ENCODE measurements at regions not wholly inside any gene's neighbourhood (a gene's known extent, or its start where the extent isn't known, plus 50 kb on each side); places are given as distances from the start of the nearest gene placed in this dataset.
"Not testable (repeated sequence)": the region's sequence is repeated elsewhere in the genome, so short reads cannot be mapped to it uniquely, and the experiment has no call there.

DNA sequence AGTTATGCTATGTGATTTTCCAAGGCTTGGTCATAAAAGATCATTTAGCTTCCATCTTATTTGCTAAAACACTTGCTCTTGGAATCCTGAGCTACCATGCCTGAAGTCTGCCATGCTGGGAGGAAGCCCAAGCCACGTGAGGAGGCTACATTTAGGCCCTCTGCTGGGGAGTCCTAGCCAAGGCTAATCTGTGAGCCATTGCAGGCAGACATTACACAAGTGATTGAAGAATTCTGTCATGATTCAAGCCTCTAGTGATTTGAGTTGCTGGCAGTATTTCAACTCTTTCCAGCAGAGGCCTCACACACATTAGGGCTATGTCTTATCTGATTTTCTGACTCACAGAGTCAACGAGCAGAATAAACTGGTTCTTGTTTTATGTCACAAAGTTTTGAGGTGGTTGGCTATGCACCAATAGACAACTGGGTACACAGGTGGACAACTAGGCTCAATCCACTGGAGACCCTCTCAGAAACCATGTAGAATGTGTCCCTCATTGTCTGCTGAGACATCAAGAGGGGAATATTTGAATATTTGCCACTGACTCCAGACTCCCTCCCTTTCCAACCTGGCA is 227.2 kb upstream of the SULF2 start:
- DNase-seq (ENCODE audit: low read depth): peak; percentile 75

- no peak for DNase-seq (ENCODE audit: low read depth)
Observed at GRCh38 chr20:48011025-48011424, 225.7 kb upstream of the SULF2 start.

- DNase-seq (ENCODE audit: low read depth): no peak
Observed at GRCh38 chr20:48010623-48011022, 225.3 kb upstream of the SULF2 start.

- DNase-seq (ENCODE audit: low read depth): peak; percentile 77
Observed at GRCh38 chr20:48008850-48009515, 223.7 kb upstream of the SULF2 start.

DNA sequence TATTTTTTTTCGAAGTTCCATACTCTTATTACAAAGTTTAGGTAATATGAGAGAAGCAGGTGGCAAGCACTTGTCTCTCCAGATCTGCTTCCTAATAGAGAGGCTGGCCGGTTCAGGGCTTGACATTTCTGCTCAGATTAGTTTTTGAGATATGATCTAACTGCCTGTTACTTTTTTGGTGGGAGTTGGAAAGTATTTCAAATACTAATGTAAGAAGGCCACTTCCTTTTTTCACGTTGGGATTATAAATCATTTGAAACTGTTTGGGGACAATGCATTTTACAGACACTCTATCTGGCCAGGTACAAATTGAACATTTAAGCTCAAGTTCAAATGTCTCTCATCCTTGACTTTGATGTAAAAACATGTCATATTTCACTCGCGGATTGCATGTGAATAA is 222.1 kb upstream of the SULF2 start:
- DNase-seq (ENCODE audit: low read depth): no peak

GRCh38 chr20:48006036-48006833 is 221.0 kb upstream of the SULF2 start:
- no peak for DNase-seq (ENCODE audit: low read depth)

DNA sequence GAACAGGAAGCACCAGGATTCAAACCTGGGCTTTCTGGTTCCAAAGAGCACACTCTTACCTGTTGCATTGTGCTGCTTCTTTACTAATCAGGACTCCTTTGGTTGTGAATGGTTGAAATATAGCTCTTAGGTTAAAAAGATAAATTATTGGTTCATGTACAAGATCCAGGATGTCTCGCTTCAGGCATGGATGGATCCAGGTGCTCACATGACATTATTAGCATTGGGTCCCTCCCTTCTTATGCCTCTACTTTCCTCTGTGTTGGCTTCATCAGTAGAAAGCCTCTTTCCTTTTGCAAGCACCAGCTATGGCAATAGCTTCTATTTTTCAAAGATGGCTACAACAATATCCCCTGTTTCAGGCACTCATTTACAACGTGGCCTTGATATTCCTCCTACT is 217.7 kb upstream of the SULF2 start:
- DNase-seq (ENCODE audit: low read depth): no peak

- no peak for DNase-seq (ENCODE audit: low read depth)
Observed at GRCh38 chr20:48002517-48002970, 217.3 kb upstream of the SULF2 start.

DNA sequence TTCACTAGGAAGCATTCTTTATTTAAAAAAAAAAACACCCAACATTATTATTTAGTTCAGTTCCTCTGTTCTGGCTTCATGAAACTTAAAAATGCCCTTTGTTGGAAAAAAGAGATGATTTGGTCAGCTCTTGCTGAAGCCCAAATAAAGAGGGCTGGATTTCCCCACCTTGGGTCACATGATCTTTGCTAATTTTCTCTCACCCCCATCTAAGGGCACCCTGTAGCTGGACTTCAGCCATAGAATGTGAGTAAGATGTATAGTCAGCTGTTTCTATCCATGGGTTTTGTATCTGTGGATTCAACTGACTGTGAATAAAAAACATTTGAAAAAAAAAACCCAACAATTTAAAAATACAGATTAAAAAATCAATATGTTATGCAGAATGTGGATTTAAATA is 213.9 kb upstream of the SULF2 start:
- no peak for DNase-seq (ENCODE audit: low read depth)

DNA sequence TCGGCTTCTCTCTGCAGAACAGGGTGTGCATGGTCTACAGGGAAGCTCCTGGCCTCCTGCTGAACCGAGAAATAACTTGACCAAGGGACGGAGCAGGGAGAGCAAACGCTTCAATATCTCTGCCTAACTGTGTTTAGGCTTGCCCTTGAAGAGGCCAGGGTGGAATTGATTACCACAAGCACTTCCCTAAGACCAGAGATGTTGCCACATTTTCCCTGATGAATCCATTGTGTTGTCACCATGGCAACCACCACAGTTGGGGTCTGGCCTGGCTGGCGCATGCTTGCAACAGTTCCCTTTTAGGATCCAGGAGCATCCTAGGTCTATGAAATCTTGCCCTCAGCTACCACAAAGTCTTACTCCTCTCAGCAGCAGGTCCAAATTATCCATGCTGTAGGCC is 213.5 kb upstream of the SULF2 start:
- DNase-seq (ENCODE audit: low read depth): no peak

DNA sequence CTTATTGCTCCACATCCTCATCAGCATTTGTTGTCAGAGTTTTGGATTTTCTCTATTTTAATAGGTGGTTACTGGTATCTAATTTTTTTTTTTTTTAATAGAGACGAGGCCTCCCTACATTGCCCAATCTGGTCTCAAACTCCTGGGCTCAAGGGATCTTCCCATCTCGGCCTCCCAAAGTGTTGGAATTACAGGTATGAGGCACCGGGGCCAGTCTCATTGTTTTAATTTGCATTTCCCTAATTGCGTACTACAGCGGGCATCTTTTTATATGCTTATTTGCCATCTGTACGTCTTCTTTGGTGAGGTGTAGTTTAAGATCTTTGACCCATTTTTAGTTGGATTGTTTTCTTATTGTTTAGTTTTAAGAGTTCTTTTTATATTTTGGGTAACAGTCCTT is 210.4 kb upstream of the SULF2 start:
- DNase-seq (ENCODE audit: low read depth): no peak

- DNase-seq (ENCODE audit: low read depth): no peak
Observed at GRCh38 chr20:47993817-47994216, 208.5 kb upstream of the SULF2 start.

DNA sequence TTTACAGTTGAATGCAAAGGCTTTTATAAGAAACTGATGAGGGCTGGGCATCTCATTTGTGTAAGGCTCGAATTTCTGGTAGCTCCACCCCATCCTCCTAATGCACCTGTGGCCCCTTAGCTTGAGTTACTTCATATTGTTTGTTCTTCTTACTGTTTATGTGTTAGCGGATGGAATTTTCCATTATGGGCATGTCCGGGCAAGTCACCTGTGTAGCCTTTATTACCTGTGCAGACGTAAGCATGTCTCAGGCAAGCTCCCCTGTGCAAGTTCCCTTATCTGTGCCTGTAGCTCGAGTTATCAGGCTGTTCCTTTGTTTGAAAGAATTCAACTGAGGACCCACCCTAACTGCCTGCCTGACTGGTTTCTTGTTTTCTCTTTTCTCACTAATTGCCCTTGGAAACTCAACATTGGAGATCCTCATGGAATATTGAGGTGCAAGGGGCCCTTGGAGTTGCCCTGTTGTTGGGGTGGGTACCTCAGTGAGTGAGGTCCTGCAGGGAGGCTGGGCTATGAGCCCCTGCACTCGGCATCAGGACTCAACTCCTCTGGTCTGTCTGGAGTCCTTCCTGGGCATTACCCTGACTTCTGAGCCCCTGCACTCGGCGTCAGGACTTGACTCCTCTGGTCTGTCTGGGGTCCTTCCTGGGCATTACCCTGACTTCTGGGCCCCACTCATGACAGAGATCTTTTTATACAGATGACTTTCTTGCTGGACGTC is 207.9 kb upstream of the SULF2 start:
- DNase-seq (ENCODE audit: low read depth): no peak

DNA sequence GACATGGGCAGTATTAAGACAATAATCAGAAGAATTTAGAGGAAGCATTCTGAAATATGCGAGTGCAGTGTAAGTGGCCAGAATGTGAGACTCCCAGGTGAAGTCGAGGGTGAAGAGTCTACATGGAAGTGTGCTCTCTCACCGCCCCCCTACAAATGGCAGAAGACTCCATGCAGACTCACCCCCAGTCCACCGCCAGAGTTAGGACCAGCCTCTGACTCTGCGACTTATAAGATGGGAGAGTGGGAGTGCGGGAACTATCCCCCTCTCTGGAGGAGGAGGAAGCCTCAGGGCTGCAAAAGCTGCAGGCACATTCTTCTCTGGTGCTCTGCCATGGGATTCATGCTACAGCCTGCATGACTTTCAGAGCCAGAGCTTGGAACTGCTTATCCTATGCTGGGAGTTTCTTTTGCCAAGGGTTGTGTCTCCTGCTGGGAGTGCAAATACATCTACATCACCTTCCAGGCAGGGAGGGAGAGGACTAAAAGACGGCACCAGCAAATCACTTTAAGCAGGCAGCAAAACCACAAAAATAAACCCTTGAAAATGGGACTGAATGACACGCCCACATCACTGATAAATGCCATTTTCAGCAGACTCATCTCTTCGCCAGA is 206.7 kb upstream of the SULF2 start:
- no peak for DNase-seq (ENCODE audit: low read depth)

- no peak for DNase-seq (ENCODE audit: low read depth)
Observed at GRCh38 chr20:47990507-47991150, 205.3 kb upstream of the SULF2 start.

DNA sequence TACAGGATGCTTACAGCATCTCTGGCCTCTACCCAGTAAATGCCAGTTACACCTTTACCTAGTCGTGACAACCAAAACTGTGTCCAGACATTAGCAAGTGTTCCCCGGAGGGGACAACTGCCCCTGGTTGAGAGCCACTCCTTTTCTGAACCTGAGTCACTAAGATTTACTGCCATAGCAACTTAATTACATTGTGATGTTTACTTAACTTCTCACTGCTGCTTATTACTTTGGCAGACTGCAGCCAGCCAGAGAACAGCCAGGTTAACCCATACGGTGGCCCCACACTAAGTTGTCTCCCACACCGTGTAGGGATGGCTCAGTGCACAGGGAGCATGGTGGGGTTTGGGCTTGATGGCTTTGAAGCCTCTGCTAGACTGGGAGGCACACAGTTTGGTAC is 204.7 kb upstream of the SULF2 start:
- DNase-seq (ENCODE audit: low read depth): no peak

- DNase-seq (ENCODE audit: low read depth): no peak
Observed at GRCh38 chr20:47988676-47989075, 203.4 kb upstream of the SULF2 start.

DNA sequence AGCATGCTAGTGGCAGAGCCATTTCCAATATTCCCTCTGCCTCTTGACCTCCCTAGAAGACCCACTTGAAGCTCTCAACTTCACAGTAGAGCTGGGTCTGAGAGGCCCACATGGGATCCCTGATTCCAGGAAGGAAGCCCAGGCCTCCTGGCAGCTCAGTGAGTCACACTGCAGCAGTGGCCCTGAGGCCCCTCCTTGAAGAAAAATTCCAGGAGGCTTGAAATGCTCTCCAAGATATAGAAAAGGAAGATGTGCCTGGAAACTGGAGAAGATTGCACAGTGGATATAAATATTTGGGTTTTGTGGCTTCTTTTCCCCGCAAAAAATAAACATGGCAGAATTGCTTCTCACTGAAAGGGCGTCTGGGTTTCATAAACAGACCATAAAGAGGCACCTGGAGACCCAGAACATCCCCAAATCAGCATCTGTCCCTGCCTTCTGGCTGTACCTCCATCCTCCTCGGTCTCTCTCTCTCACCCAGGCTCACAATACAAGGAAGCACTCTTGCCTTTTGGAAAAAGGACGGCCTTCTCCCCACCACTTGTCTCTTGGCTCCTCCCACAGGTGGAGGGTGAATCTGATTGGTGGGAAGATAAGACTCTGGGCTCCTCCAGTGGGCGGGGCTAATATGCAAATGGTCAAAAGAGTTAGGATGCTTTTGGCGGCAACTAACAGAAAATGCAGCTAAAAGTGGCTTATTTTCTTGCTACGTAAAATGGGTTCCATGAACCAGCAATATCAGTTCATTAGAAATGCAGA is 200.0 kb upstream of the SULF2 start:
- peak; percentile 36 for DNase-seq (ENCODE audit: low read depth)

DNA sequence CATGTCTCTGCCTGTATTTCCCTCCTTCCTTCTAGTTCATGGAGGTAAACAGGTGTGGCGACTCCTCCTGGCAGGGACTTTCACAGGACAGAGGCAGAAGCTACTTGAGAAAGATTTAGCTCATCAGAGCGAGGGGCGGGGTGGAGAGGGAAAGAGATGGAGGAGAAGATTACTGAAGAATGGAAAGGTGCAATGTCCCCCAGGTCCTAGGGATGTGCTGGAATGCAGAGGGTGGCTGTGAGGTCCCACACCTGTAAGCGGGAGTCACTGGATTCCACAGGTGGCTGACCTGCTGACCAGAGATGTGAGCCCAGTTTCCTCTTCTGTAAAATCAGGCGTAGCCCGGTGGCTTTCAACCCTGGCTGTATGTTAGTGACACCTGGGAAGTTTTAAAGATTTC is 199.2 kb upstream of the SULF2 start:
- DNase-seq (ENCODE audit: low read depth): no peak

DNA sequence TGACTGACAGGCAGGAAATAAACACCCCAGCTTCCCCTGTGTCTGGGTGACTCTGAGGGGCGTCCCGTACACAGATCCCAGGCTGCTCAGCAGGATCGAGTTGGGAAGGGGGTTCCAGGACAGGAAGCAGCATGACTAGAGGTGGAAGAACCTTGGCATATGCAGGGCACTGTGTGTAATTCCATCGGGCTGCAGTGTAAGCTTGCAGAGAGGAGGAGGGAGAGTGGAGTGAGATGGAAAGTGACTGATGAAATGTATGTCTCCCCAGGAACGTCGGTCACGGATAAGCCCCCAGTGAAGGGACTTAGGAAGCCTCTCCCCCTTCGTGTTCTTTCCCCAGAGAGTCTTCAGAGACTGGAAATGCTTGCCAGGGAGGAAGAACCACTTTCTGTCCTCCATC is 198.4 kb upstream of the SULF2 start:
- DNase-seq (ENCODE audit: low read depth): not testable (repeated sequence)
